GM19238 (cell line): ENCODE measurements at regions not wholly inside any gene's neighbourhood (a gene's known extent, or its start where the extent isn't known, plus 50 kb on each side); places are given as distances from the start of the nearest gene placed in this dataset.

Source experiments
- DNase-seq: peaks from one replicate; pipeline ENCODE4 v3.0.0; 2011; ENCODE audit warnings: low spot score; ENCODE audit not compliant: insufficient read length

DNA sequence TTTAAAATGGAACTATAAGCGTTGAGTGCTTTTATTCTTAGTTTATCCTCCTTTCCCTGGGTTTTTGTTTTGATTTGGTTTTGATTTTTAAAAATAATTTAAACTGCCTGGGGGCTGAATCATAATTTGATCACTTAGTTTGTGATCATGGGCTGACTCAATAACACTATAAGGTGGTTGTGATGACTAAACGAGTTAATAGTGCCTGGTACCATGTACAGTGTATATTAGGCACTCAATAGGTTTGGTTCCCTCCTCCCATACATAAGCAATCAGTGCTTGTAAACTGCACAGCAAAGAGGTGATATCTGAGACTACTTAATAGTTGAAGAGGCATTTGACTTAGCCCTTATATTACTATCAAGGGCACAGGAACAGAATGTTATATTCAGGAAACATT, 200.9 kb upstream of the RFC3 start:
- no peak for DNase-seq

DNA sequence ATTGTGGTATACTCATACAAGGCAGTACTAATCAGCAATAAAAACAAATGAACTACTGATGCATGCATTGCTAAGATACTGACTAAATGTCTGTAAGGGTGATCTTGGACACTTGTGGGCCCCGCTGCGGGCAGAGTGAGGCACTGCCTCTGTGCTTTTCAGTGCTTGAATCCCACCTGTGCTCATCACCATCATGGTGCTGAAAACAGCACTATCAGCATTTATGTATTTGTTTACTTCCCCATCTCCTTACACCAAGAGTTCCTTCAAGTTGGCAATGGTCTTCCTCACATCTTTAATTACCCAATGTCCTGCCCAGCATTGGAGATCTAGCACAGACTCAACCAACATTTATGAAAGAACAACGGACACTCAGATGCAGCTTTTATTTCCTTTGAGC, 193.7 kb upstream of the RFC3 start:
- DNase-seq = no peak

DNA sequence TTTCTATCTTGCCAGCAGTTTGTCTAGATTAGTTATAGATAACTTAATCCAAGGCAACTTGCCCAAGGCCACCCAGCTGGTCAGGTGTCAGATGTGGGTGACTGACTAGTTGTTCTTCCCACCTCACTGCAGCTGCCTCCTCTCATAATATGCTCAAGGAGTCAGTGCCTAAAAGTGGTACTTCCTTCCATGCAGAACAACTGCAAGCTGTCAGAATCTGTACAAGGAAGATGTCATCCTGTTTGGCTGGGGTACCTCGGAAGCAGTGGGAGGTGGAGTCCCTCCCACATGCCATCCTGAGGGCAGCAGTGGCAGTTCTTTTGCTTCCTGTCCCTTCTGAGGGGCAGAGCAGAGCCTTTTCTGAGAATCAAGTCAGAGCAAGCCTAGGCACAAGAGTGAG, 193.2 kb upstream of the RFC3 start:
- no peak for DNase-seq

DNA sequence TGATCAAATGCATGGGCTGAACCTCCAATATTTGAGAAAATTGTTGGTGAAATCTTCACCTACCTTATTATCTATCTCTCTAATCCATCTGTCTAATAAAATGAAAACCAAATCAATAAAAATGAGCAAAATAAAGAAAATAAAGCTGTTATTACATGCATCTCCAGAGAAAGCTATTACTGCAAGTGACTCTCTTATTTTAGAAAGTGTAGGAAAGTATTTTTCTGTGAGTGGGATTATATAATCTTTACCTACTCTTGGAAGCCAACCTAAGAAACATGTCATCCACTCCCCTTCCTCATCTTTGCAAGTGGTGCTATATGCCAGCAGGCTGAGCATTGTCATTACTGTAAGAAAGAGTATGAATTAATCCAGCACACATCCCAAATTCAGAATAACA, 191.5 kb upstream of the RFC3 start:
- no peak for DNase-seq

DNA sequence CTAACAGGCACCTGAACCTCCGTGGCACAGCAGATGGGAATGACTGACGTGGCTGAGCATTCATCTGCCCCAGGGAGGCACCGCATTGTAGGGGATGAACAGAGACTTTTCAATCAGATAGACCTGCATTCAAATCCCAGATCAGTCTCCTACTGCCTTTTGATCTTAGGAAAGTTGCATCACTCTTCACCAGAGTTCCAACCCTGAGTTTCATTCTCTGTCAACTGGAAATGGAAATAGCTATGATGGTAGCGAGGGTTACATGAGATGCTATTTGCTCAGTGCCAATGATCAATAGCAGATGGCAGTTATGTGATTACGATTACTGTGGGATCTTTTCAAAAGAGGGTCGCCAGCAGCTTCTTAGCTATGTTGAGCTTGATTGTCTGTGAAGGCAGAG, 189.3 kb upstream of the RFC3 start:
- no peak for DNase-seq

GRCh38 chr13:33629605-33630360, 188.2 kb upstream of the RFC3 start:
- no peak for DNase-seq

DNA sequence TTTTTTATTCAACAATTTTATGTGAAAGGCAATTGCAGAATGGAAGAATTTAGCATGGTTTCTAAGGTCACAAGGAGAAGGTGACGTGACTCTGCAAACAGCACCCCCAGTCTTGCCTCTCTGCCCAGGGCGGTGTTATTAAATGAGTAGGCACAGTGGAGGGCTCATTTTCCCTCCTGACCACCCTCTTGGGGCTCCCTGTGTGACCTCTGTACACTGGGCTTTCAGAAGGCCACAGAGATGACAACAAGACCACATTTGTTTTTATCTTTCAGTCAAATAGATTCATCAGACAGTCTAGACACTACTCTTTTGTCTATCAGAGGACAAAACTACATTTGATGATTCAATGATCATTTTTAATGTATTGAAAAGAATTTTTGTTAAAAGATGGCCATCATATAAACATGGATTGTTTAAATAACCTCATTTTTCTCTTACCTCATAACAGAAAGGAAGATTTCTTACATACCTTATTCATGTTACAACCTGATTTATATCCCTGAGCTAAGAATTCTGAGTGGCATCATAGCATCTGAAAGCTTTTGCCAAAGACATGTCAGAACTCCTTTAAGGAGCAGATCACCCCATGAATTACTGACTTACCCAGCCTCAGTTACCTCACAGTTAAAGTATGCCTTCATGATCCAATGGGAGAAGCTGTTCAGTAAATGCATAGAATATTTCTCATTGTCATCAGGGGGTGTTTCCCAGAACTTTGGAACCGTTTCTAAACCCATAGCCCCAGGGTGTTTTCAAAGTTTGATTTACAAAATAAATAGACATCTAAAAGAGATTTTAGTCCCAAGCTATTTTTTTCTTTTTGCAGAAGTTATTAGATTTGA, 184.0 kb upstream of the RFC3 start:
- no peak for DNase-seq

DNA sequence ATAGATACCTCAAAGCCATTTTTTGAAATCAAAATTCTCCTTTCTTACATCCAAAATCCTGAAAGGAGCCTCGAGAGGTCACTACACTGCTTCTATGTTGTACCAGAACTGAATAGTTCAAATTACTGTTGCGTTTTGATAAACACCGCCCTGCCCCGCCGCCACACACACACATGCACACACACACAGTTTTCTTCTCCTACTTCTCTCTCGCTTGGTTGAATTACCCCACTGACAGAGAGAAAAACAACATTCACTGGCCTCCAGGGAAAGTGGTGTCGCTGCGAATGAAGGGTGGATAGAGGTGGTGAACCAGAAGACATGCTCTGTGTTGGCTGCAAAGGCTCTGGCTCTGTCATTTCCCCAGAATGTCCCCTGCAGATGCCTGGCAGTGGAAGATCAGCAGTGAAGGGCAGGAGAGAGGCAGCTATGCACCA, 183.4 kb upstream of the RFC3 start:
- DNase-seq = no peak

- DNase-seq = no peak
These were observed 181.7 kb upstream of the RFC3 start for GRCh38 chr13:33636243-33636642.

DNA sequence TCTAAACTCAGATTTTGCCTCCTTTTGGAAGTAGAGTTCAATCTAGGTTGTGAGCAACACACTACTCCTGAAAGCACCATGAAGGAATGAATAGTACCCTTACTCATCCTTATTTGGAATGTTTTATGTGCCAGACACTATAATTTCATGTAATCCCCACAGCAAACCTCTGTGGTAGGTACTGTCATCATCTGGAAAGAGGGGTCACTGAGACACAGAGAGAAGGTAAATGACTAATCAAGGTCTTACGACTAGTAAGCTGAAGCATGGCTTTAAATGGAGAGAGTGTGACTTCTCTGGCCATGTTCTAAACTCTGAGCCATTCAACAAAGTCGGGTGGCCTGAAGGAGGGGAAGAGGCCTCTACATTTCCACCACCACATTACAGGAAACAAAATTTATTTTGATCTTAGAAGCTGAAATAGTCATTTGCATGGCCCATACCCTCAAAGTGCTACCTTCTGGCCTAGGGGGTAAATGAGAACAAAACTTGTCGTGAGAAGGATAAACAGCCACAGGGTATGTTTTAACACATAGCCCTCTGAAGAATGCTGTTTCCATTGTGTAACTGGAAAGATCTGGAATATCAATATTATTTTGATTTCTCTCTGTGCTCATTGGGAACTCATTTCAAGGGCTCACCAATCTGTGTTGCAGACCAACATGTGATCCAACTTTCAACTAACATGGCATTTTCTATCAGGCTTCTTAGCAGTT, 180.8 kb upstream of the RFC3 start:
- no peak for DNase-seq

DNA sequence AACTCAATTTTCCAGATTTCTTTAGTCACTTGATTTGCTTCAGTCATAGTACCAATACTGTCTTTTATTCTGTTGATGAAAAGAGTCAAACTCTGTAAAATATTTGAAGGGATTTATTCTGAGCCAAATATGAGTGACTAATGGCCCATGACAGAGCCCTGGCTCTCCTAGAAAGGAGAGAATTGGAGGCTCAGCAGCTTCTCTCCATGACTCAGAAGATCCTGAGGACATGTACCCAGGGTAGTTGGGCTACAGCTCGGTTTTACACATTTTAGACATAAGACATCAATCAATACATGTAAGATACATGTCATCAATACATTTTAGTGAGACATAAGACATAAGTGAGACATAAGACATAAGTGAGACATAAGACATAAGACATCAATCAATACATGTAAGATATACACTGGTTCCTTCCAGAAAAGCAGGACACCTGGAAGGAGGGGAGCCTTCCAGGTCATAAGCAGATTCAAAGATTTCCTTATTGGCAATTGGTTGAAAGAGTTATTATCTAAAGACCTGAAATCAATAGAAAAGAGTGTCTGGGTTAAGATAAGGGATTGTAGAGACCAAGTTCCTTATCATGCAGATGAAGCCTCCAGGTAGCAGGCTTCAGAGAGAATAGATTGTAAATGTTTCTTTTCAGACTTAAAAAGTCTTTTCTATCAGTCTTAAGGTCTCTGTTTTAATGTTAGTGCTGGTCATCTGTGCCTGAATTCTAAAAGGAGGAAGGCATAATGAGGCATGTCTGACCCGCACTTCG, 179.8 kb upstream of the RFC3 start:
- DNase-seq = no peak

- DNase-seq = no peak
These were observed 178.8 kb upstream of the RFC3 start for GRCh38 chr13:33639158-33639557.

- no peak for DNase-seq
These were observed 178.3 kb upstream of the RFC3 start for GRCh38 chr13:33639626-33640080.

- no peak for DNase-seq
These were observed 177.1 kb upstream of the RFC3 start for GRCh38 chr13:33640832-33641231.

GRCh38 chr13:33642374-33643065, 175.4 kb upstream of the RFC3 start:
- DNase-seq = no peak

- no peak for DNase-seq
These were observed 173.1 kb upstream of the RFC3 start for GRCh38 chr13:33644581-33645543.

DNA sequence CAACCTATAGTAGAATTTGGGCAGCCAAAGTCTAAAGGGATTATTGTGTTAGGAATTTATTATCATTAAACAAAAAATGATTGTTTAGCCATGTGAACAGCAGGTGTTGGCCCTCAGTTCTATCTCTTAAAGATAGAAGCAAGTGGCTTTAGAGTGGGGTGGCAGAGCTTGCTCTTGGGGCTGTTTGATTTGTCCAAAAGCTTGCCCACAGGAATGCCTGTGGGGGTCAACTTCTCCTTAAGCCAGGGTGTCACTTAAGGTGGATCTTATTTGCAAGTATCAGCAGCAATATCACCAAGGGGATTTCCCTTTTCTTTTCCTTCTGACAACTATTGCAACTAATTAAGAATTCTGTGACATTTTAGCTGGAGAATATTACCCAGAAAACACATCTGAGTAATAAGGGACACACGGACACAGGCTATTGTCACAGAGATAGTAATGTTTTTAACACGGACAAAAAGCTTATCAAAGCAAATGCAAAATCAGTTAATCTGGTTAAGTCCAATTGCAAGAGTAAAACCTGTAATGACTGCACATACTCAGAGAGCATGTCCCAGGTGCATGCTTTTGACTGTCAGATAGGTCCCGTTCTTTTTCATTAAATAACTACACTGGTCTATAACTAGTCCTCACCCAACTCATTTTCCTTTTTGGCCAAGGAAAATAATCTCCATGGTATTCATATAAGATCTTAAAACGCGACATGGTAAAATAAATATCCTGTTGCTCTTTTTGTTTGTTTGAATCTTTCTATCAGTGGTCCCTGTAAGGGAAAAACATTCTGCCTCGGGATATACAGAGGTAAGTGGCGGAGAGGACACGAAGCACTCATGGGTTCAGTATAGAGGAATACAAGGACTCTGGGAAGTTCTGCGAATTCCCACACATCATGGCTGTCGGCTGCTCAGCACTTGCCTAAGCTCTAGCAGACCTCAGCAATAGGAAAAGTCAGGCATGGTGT, 172.1 kb upstream of the RFC3 start:
- DNase-seq = no peak

DNA sequence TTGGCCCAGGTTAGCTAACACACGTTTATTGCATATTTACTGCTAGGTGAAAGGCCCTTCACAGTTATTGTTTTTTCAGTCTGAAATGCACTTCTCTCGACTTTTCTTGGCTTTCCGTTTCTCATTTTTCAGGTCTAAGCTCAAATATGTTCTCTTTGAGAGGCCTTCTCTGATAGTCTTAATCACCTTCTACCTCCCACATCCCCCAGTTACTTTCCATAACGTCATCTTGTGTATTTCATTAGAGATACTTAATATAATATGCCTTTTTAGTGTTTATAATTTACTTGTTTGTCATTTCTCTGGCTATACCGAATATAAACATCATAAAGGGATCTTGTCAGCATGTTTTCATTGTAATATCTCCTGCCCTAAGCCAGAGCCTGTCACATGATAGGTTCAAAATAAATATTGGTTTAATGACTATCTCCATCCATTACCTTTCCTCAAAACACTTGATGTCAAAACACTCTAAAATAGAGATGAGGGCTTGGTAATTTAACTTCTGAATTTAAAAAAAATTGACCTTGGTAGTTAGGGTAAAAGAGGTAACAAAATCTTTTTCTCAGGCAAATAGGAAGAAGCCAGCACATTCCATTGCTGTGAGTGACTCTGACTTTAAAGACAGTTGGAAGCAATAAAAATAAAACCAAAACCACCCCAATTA, 168.6 kb upstream of the RFC3 start:
- no peak for DNase-seq
